GM23338 (cell line): ENCODE measurements at regions not wholly inside any gene's neighbourhood (a gene's known extent, or its start where the extent isn't known, plus 50 kb on each side); places are given as distances from the start of the nearest gene placed in this dataset.

Source experiments
- ATAC-seq: fragments of 200-7000 bp; cut with Tn5 transposase; 3 replicates; pipeline ENCODE4 v1.9.1; 2020
- DNase-seq: peaks from one replicate; pipeline ENCODE4 v3.0.0-alpha.2; 2015; ENCODE audit warnings: low spot score
- H2AFZ ChIP-seq: fragments of 200-600 bp; sonication (generic); 2 replicates; pipeline ENCODE4 v1.8.0; 2016; ENCODE audit warnings: antibody characterized with exemption, mild to moderate bottlenecking, moderate library complexity
- H3F3A ChIP-seq: fragments of 200-600 bp; sonication (generic); replicated peaks from 2 replicates; pipeline ENCODE4 v1.8.0; 2017; ENCODE audit warnings: antibody characterized with exemption, mixed run types, low read depth
- H3K27ac ChIP-seq: fragments of 200-600 bp; sonication (generic); 2 replicates; pipeline ENCODE4 v1.6.1; 2016; ENCODE audit warnings: low read depth
- H3K27me3 ChIP-seq: fragments of 200-600 bp; sonication (generic); 2 replicates; pipeline ENCODE4 v1.8.0; 2016; ENCODE audit warnings: mild to moderate bottlenecking, mixed run types, moderate library complexity; ENCODE audit not compliant: insufficient read depth
- H3K36me3 ChIP-seq: fragments of 200-600 bp; sonication (generic); 2 replicates; pipeline ENCODE4 v1.8.0; 2016; ENCODE audit warnings: mild to moderate bottlenecking; ENCODE audit not compliant: insufficient read depth
- H3K4me1 ChIP-seq: fragments of 200-600 bp; sonication (generic); 2 replicates; pipeline ENCODE4 v1.8.0; 2016; ENCODE audit warnings: mild to moderate bottlenecking, moderate library complexity; ENCODE audit not compliant: insufficient read depth
- H3K4me2 ChIP-seq: fragments of 200-600 bp; sonication (generic); 2 replicates; pipeline ENCODE4 v1.7.1; 2017; ENCODE audit warnings: mixed run types
- H3K4me3 ChIP-seq: fragments of 200-600 bp; sonication (generic); 2 replicates; pipeline ENCODE4 v1.6.1; 2016; ENCODE audit warnings: mixed run types
- H3K79me2 ChIP-seq: fragments of 200-600 bp; sonication (generic); replicated peaks from 2 replicates; pipeline ENCODE4 v1.8.0; 2017; ENCODE audit warnings: mild to moderate bottlenecking; ENCODE audit not compliant: insufficient read depth
- H3K9me2 ChIP-seq: fragments of 200-600 bp; sonication (generic); 2 replicates; pipeline ENCODE4 v1.8.0; 2017; ENCODE audit not compliant: insufficient read depth
- H4K20me1 ChIP-seq: fragments of 200-600 bp; sonication (generic); replicated peaks from 2 replicates; pipeline ENCODE4 v1.8.0; 2017; ENCODE audit warnings: mild to moderate bottlenecking; ENCODE audit not compliant: insufficient read depth
- H3K27ac Mint-ChIP-seq: 2 replicates; pipeline ENCODE4 v1.8.0; 2020; ENCODE audit warnings: inconsistent platforms, mild to moderate bottlenecking, moderate library complexity, mixed read lengths
- H3K27me3 Mint-ChIP-seq: 3 replicates; pipeline ENCODE4 v1.8.0; 2022; ENCODE audit warnings: low read depth, mild to moderate bottlenecking, moderate library complexity, mixed read lengths, inconsistent platforms; ENCODE audit not compliant: insufficient read depth, poor library complexity
- H3K36me3 Mint-ChIP-seq: 3 replicates; pipeline ENCODE4 v1.8.0; 2021; ENCODE audit warnings: low read depth, mild to moderate bottlenecking, inconsistent platforms, moderate library complexity, mixed read lengths
- H3K4me1 Mint-ChIP-seq: 3 replicates; pipeline ENCODE4 v1.8.0; 2020; ENCODE audit warnings: mild to moderate bottlenecking, inconsistent platforms, mixed read lengths
- H3K4me3 Mint-ChIP-seq: 3 replicates; pipeline ENCODE4 v1.8.0; 2021; ENCODE audit warnings: moderate library complexity, mild to moderate bottlenecking, inconsistent platforms, mixed read lengths
- H3K9me3 Mint-ChIP-seq: 3 replicates; pipeline ENCODE4 v1.8.0; 2020; ENCODE audit warnings: moderate library complexity, mild to moderate bottlenecking, inconsistent platforms, mixed read lengths
- CTCF ChIP-seq, 2 experiments: fragments of 200-600 bp in 1 of 2; sonication (generic) in 1 of 2; conservative IDR thresholded peaks; 2 replicates each; pipeline versions ENCODE4 v1.5.1 to v1.6.1; 2016 to 2017; ENCODE audit warnings: antibody characterized with exemption in 2 of 2, low read depth in 2 of 2, mild to moderate bottlenecking in 2 of 2, moderate library complexity in 1 of 2
- ETS1 ChIP-seq: IDR thresholded peaks from 2 replicates; pipeline ENCODE4 v1.6.1; 2016; ENCODE audit warnings: antibody characterized with exemption
- EZH2 ChIP-seq: fragments of 200-600 bp; sonication (generic); IDR thresholded peaks from one replicate; pipeline ENCODE4 v1.8.0; 2017; ENCODE audit warnings: antibody characterized with exemption, mild to moderate bottlenecking, low read depth; ENCODE audit not compliant: unreplicated experiment
- JUNB ChIP-seq: IDR thresholded peaks from one replicate; pipeline ENCODE4 v1.6.1; 2016; ENCODE audit warnings: antibody characterized with exemption; ENCODE audit not compliant: unreplicated experiment
- POLR2AphosphoS5 ChIP-seq: IDR thresholded peaks from 2 replicates; pipeline ENCODE4 v1.6.1; 2016; ENCODE audit warnings: antibody characterized with exemption, low read depth
- STAT1 ChIP-seq: IDR thresholded peaks from one replicate; pipeline ENCODE4 v1.6.1; 2016; ENCODE audit warnings: antibody characterized with exemption; ENCODE audit not compliant: unreplicated experiment
- ZNF114 ChIP-seq: fragments of 250-450 bp; sonication (Bioruptor Pico); IDR thresholded peaks from 2 replicates; pipeline ENCODE4 v1.5.0; 2020; ENCODE audit warnings: mild to moderate bottlenecking, moderate library complexity
- ZNF331 ChIP-seq: fragments of 250-450 bp; sonication (Bioruptor Pico); IDR thresholded peaks from 2 replicates; pipeline ENCODE4 v1.5.0; 2020; ENCODE audit warnings: low read depth, mild to moderate bottlenecking, moderate library complexity
- ZNF462 ChIP-seq: fragments of 250-450 bp; sonication (Bioruptor Pico); IDR thresholded peaks from 2 replicates; pipeline ENCODE4 v1.5.0; 2020; ENCODE audit warnings: mild to moderate bottlenecking, moderate library complexity

- H3K4me1 ChIP-seq, result no peaks in the 10 kb centered on the region; the same call in 1 of the 2 replicates
- no peaks in the 10 kb centered on the region for H3K36me3 ChIP-seq
- Mint-ChIP-seq H3K27me3 (peaks cover 1% of the 10 kb centered on the region), H3K4me3 (no peak overlapping the region), H3K36me3 (no peaks in the 10 kb centered on the region), H3K4me1 (peaks cover 8% of the 10 kb centered on the region), H3K9me3 (no peaks in the 10 kb centered on the region; the same call in 2 of the 3 replicates), H3K27ac (no peak overlapping the region)
- H3K79me2 ChIP-seq, result no peaks in the 10 kb centered on the region
- no peaks in the 10 kb centered on the region for H3K9me2 ChIP-seq
- H3F3A ChIP-seq, result no peaks in the 10 kb centered on the region
- no peak overlapping the region for H3K4me2 ChIP-seq
- ATAC-seq (no peak), DNase-seq (no peak)
- no peak overlapping the region for H3K27ac ChIP-seq
- H3K27me3 ChIP-seq, result no peaks in the 10 kb centered on the region
- TF ChIP-seq CTCF (conservative IDR thresholded peaks at IDR 0.05; ENCODE audit: low read depth in 2 of 2) (0 out of 4 replicates have a peak, but pooled peaks of 1 of the 2 experiments have one; percentile 3), ETS1 (no peak), STAT1 (no peak), ZNF331 (CRISPR knock-in tag) (no peak), JUNB (no peak), POLR2AphosphoS5 (no peak), EZH2 (no peak), ZNF114 (CRISPR knock-in tag) (no peak), ZNF462 (CRISPR knock-in tag) (no peak)
- H2AFZ ChIP-seq, result peak overlapping the region; percentile 81
- H4K20me1 ChIP-seq, result no peaks in the 10 kb centered on the region
- no peak overlapping the region for H3K4me3 ChIP-seq
Observed at GRCh38 chr12:68410018-68410660, 78.0 kb upstream of the MDM1 start.
